ENCODE measurements at regions not wholly inside any gene's neighbourhood (a gene's known extent, or its start where the extent isn't known, plus 50 kb on each side); places are given as distances from the start of the nearest gene placed in this dataset.
A peak's percentile ranks its signal among the peaks of the same experiment; 100 is the strongest.

GRCh38 chr9:126556560-126557250, 57.0 kb upstream of the LMX1B start:
- no peaks in the 10 kb centered on the region for H3K36me3 ChIP-seq (ENCODE audit: low read depth, low read length)
- H3K4me2 ChIP-seq (ENCODE audit: low read length) = no peak overlapping the region
- no peaks in the 10 kb centered on the region for H3F3A ChIP-seq (ENCODE audit: low read length, unreplicated experiment)
- no peak for DNase-seq
- no peaks in the 10 kb centered on the region for H3K9me2 ChIP-seq (replicated peaks; ENCODE audit: low read length)
- H3K9me3 ChIP-seq (ENCODE audit: low read length) = no peaks in the 10 kb centered on the region
- H3K9ac ChIP-seq (ENCODE audit: low read length) = no peak overlapping the region
- H3K4me3 ChIP-seq (ENCODE audit: low read length) = no peak overlapping the region
- no peaks in the 10 kb centered on the region for H3K4me1 ChIP-seq (ENCODE audit: insufficient read depth, low read length)
- H3K27me3 ChIP-seq (ENCODE audit: low read length) = peaks cover 15% of the 10 kb centered on the region
- intact Hi-C loops (cut with micrococcal nuclease) = no loop called here
- H3K79me2 ChIP-seq (ENCODE audit: low read length) = no peaks in the 10 kb centered on the region
- no peak overlapping the region for H3K27ac ChIP-seq (ENCODE audit: low read length)
- no peak for ATAC-seq
- ChIA-PET POLR2A (ENCODE audit: unreplicated experiment) (no interaction called here), CTCF (interaction anchor here (1.0 kb wide), 1 partner anchor 54 kb away, joined by 3 read pairs; no protein-coding TSS in a partner anchor)
- BruUV-seq (replicated peaks) = no TSS peak
- H4K20me1 ChIP-seq (ENCODE audit: low read length) = no peaks in the 10 kb centered on the region
- TF ChIP-seq CTCF (conservative IDR thresholded peaks at IDR 0.05; ENCODE audit: low read depth, low read length) (no peak), EZH2phosphoT487 (IDR thresholded peaks at IDR 0.05; ENCODE audit: borderline replicate concordance, low read length) (no peak), EZH2 (IDR thresholded peaks at IDR 0.05; ENCODE audit: low read length, unreplicated experiment) (no peak)
- no peak overlapping the region for H2AFZ ChIP-seq (ENCODE audit: low read length)

- no peaks in the 10 kb centered on the region for H3K9me3 ChIP-seq (ENCODE audit: low read length)
- no peaks in the 10 kb centered on the region for H3K9me2 ChIP-seq (replicated peaks; ENCODE audit: low read length)
- H3K4me1 ChIP-seq (ENCODE audit: insufficient read depth, low read length) = no peaks in the 10 kb centered on the region
- no peaks in the 10 kb centered on the region for H4K20me1 ChIP-seq (ENCODE audit: low read length)
- DNase-seq (peak; percentile 70), ATAC-seq (peak; percentile 75)
- ChIA-PET CTCF (interaction anchor here (1.0 kb wide), 2 partner anchors 55 to 59 kb away, joined by 3 to 4 read pairs; no protein-coding TSS in a partner anchor), POLR2A (ENCODE audit: unreplicated experiment) (no interaction called here)
- intact Hi-C loops (cut with micrococcal nuclease) = loop anchor here (1.0 kb wide), 1 partner anchor 59 kb away; no protein-coding TSS in a partner anchor
- no peak overlapping the region for H3K27ac ChIP-seq (ENCODE audit: low read length)
- H3K36me3 ChIP-seq (ENCODE audit: low read depth, low read length) = no peaks in the 10 kb centered on the region
- no peak overlapping the region for H2AFZ ChIP-seq (ENCODE audit: low read length)
- BruUV-seq (replicated peaks) = no TSS peak
- no peak overlapping the region for H3K4me2 ChIP-seq (ENCODE audit: low read length)
- no peaks in the 10 kb centered on the region for H3F3A ChIP-seq (ENCODE audit: low read length, unreplicated experiment)
- no peak overlapping the region for H3K4me3 ChIP-seq (ENCODE audit: low read length)
- peaks cover 15% of the 10 kb centered on the region for H3K27me3 ChIP-seq (ENCODE audit: low read length)
- TF ChIP-seq CTCF (conservative IDR thresholded peaks at IDR 0.05; ENCODE audit: low read depth, low read length) = peak; percentile 81
- no peak for TF ChIP-seq EZH2phosphoT487 (IDR thresholded peaks at IDR 0.05; ENCODE audit: borderline replicate concordance, low read length)
- no peak overlapping the region for H3K9ac ChIP-seq (ENCODE audit: low read length)
- no peaks in the 10 kb centered on the region for H3K79me2 ChIP-seq (ENCODE audit: low read length)
Measured at GRCh38 chr9:126558051-126558665, 55.6 kb upstream of the LMX1B start.

GRCh38 chr9:126559296-126559695, 54.4 kb upstream of the LMX1B start:
- Histone ChIP-seq H3K4me3 (ENCODE audit: low read length) (no peak overlapping the region), H3K9me2 (replicated peaks; ENCODE audit: low read length) (no peaks in the 10 kb centered on the region), H3K9me3 (ENCODE audit: low read length) (no peaks in the 10 kb centered on the region), H3K27me3 (ENCODE audit: low read length) (peaks cover 15% of the 10 kb centered on the region), H3F3A (ENCODE audit: low read length, unreplicated experiment) (no peaks in the 10 kb centered on the region), H3K4me1 (ENCODE audit: insufficient read depth, low read length) (no peaks in the 10 kb centered on the region), H3K9ac (ENCODE audit: low read length) (no peak overlapping the region), H3K4me2 (ENCODE audit: low read length) (no peak overlapping the region), H3K36me3 (ENCODE audit: low read depth, low read length) (no peaks in the 10 kb centered on the region), H3K27ac (ENCODE audit: low read length) (no peak overlapping the region), H3K79me2 (ENCODE audit: low read length) (no peaks in the 10 kb centered on the region), H4K20me1 (ENCODE audit: low read length) (no peaks in the 10 kb centered on the region), H2AFZ (ENCODE audit: low read length) (no peak overlapping the region)
- no TSS peak for BruUV-seq (replicated peaks)
- ATAC-seq (no peak), DNase-seq (no peak)
- TF ChIP-seq EZH2 (IDR thresholded peaks at IDR 0.05; ENCODE audit: low read length, unreplicated experiment) (no peak), EZH2phosphoT487 (IDR thresholded peaks at IDR 0.05; ENCODE audit: borderline replicate concordance, low read length) (no peak), CTCF (conservative IDR thresholded peaks at IDR 0.05; ENCODE audit: low read depth, low read length) (no peak)
- CTCF ChIA-PET = no interaction called here
- intact Hi-C loops (cut with micrococcal nuclease) = no loop called here
- POLR2A ChIA-PET (ENCODE audit: unreplicated experiment) = no interaction called here

Data from PC-3 (cell line).